ENCODE measurements at regions not wholly inside any gene's neighbourhood (a gene's known extent, or its start where the extent isn't known, plus 50 kb on each side); places are given as distances from the start of the nearest gene placed in this dataset.
"Not testable (repeated sequence)": the region's sequence is repeated elsewhere in the genome, so short reads cannot be mapped to it uniquely, and the experiment has no call there.

- H3K27ac Mint-ChIP-seq (ENCODE audit: low read depth, unreplicated experiment); DNase-seq (ENCODE audit: unreplicated experiment); BruUV-seq (replicated peaks); H3K4me3 Mint-ChIP-seq (ENCODE audit: unreplicated experiment); intact Hi-C loops (cut with micrococcal nuclease); POLR2A ChIA-PET; H3K27me3 Mint-ChIP-seq (ENCODE audit: insufficient read depth, unreplicated experiment); H3K4me1 Mint-ChIP-seq (ENCODE audit: insufficient read depth, unreplicated experiment): not testable (repeated sequence)
- Mint-ChIP-seq H3K36me3 (ENCODE audit: insufficient read depth, unreplicated experiment) (peaks cover 19% of the 10 kb centered on the region), H3K9me3 (ENCODE audit: unreplicated experiment) (peaks cover 10% of the 10 kb centered on the region)
- CTCF ChIA-PET, result interaction anchor here (1.0 kb wide), 1 partner anchor 433 kb away, joined by 3 read pairs; no protein-coding TSS in a partner anchor
Observed at GRCh38 chr3:185306286-185306685, 52.4 kb upstream of the EHHADH start.

GRCh38 chr3:185306847-185307246 lies 53.0 kb upstream of the EHHADH start:
- peaks cover 10% of the 10 kb centered on the region for H3K9me3 Mint-ChIP-seq (ENCODE audit: unreplicated experiment)
- H3K4me1 Mint-ChIP-seq (ENCODE audit: insufficient read depth, unreplicated experiment), result peaks cover 6% of the 10 kb centered on the region
- no peak for DNase-seq (ENCODE audit: unreplicated experiment)
- no peaks in the 10 kb centered on the region for H3K27me3 Mint-ChIP-seq (ENCODE audit: insufficient read depth, unreplicated experiment)
- intact Hi-C loops (cut with micrococcal nuclease), result no loop called here
- ChIA-PET POLR2A (interaction anchor here (0.8 to 1.7 kb wide), 2 partner anchors 10 to 217 kb away, joined by 3 to 6 read pairs; no protein-coding TSS in a partner anchor), CTCF (interaction anchor here (0.6 to 2.9 kb wide), 5 partner anchors 10 to 433 kb away, joined by 3 to 23 read pairs (median 3); no protein-coding TSS in a partner anchor)
- TF ChIP-seq CTCF (IDR thresholded peaks at IDR 0.05; ENCODE audit: unreplicated experiment), result no peak
- H3K27ac Mint-ChIP-seq (ENCODE audit: low read depth, unreplicated experiment), result no peak overlapping the region
- H3K4me3 Mint-ChIP-seq (ENCODE audit: unreplicated experiment), result no peak overlapping the region
- H3K36me3 Mint-ChIP-seq (ENCODE audit: insufficient read depth, unreplicated experiment), result peaks cover 19% of the 10 kb centered on the region
- BruUV-seq (replicated peaks), result no TSS peak

GRCh38 chr3:185308126-185308754 lies 54.4 kb upstream of the EHHADH start:
- ChIA-PET POLR2A (interaction anchor here (0.7 to 1.7 kb wide), 4 partner anchors 8 to 70 kb away, joined by 3 to 6 read pairs (median 4); no protein-coding TSS in a partner anchor), CTCF (interaction anchor here (0.6 to 2.9 kb wide), 32 partner anchors 8 to 471 kb away, joined by 3 to 23 read pairs (median 4); partner anchors contain the start of gene MAP3K13)
- peak; percentile 67 for TF ChIP-seq CTCF (IDR thresholded peaks at IDR 0.05; ENCODE audit: unreplicated experiment)
- H3K27me3 Mint-ChIP-seq (ENCODE audit: insufficient read depth, unreplicated experiment), result no peaks in the 10 kb centered on the region
- peaks cover 13% of the 10 kb centered on the region for H3K36me3 Mint-ChIP-seq (ENCODE audit: insufficient read depth, unreplicated experiment)
- peak; percentile 75 for DNase-seq (ENCODE audit: unreplicated experiment)
- no peak overlapping the region for H3K4me3 Mint-ChIP-seq (ENCODE audit: unreplicated experiment)
- peaks cover 1% of the 10 kb centered on the region for H3K4me1 Mint-ChIP-seq (ENCODE audit: insufficient read depth, unreplicated experiment)
- no TSS peak for BruUV-seq (replicated peaks)
- H3K27ac Mint-ChIP-seq (ENCODE audit: low read depth, unreplicated experiment), result no peak overlapping the region
- intact Hi-C loops (cut with micrococcal nuclease), result no loop called here
- H3K9me3 Mint-ChIP-seq (ENCODE audit: unreplicated experiment), result peaks cover 10% of the 10 kb centered on the region

- Mint-ChIP-seq H3K27ac (ENCODE audit: low read depth, unreplicated experiment) (no peak overlapping the region), H3K36me3 (ENCODE audit: insufficient read depth, unreplicated experiment) (peaks cover 13% of the 10 kb centered on the region), H3K27me3 (ENCODE audit: insufficient read depth, unreplicated experiment) (no peaks in the 10 kb centered on the region), H3K9me3 (ENCODE audit: unreplicated experiment) (peaks cover 10% of the 10 kb centered on the region), H3K4me1 (ENCODE audit: insufficient read depth, unreplicated experiment) (no peaks in the 10 kb centered on the region), H3K4me3 (ENCODE audit: unreplicated experiment) (no peak overlapping the region)
- no peak for DNase-seq (ENCODE audit: unreplicated experiment)
- intact Hi-C loops (cut with micrococcal nuclease), result no loop called here
- TF ChIP-seq CTCF (IDR thresholded peaks at IDR 0.05; ENCODE audit: unreplicated experiment), result no peak
- POLR2A ChIA-PET, result no interaction called here
- CTCF ChIA-PET, result interaction anchor here (0.6 to 2.9 kb wide), 16 partner anchors 10 to 447 kb away, joined by 3 to 23 read pairs (median 5); partner anchors contain the start of gene MAP3K13
- no TSS peak for BruUV-seq (replicated peaks)
Observed at GRCh38 chr3:185309302-185309701, 53.6 kb upstream of the MAP3K13 start.
